Tibial nerve (tissue), 3 donors: ENCODE measurements at regions not wholly inside any gene's neighbourhood (a gene's known extent, or its start where the extent isn't known, plus 50 kb on each side); places are given as distances from the start of the nearest gene placed in this dataset.
"Not testable (repeated sequence)": the region's sequence is repeated elsewhere in the genome, so short reads cannot be mapped to it uniquely, and the experiment has no call there.

ENCODE experiments used
- CTCF ChIP-seq, 5 experiments: fragments of 200-600 bp in 3 of 5; fragments of 450-650 bp in 2 of 5; sonication (generic) in 3 of 5; IDR thresholded peaks; one replicate each; pipeline ENCODE4 v1.5.1; 2016 to 2019; ENCODE audit warnings: antibody characterized with exemption in 5 of 5, mild to moderate bottlenecking in 3 of 5, moderate library complexity in 2 of 5
- POLR2A ChIP-seq, 2 donors: fragments of 450-650 bp; IDR thresholded peaks; one replicate each; pipeline ENCODE4 v1.6.1; 2017; ENCODE audit warnings: antibody characterized with exemption in 2 of 2, mild to moderate bottlenecking in 2 of 2, moderate library complexity in 2 of 2

GRCh38 chr12:9336375-9337011 lies 128.3 kb upstream of the PZP start:
- TF ChIP-seq CTCF, POLR2A (IDR thresholded peaks at IDR 0.05): not testable (repeated sequence)
